Astrocyte (in vitro differentiated cells and primary cell): ENCODE measurements at regions not wholly inside any gene's neighbourhood (a gene's known extent, or its start where the extent isn't known, plus 50 kb on each side); places are given as distances from the start of the nearest gene placed in this dataset.

Source experiments
- DNase-seq: peaks from one replicate; pipeline ENCODE4 v3.0.0-alpha.2; 2010; ENCODE audit warnings: low read depth
- FAIRE-seq: peaks from 2 replicates; lab custom pipeline; 2011; peaks lifted over from hg19 to GRCh38; lab: Jason Lieb, UNC
- H2AFZ ChIP-seq: 2 replicates; pipeline ENCODE4 v1.6.0; 2012; ENCODE audit warnings: low read depth, low read length, inconsistent platforms
- H3K27ac ChIP-seq: 2 replicates; pipeline ENCODE4 v1.5.1; 2011; ENCODE audit warnings: low read depth, low read length, inconsistent platforms
- H3K27me3 ChIP-seq: 2 replicates; pipeline ENCODE4 v1.6.0; 2011; ENCODE audit warnings: low read length, inconsistent platforms; ENCODE audit not compliant: insufficient read depth
- H3K36me3 ChIP-seq: 2 replicates; pipeline ENCODE4 v1.5.1; 2011; ENCODE audit warnings: low read length, inconsistent platforms; ENCODE audit not compliant: insufficient read depth
- H3K4me1 ChIP-seq: 2 replicates; pipeline ENCODE4 v1.5.1; 2011; ENCODE audit warnings: low read length, inconsistent platforms; ENCODE audit not compliant: insufficient read depth
- H3K4me2 ChIP-seq: 2 replicates; pipeline ENCODE4 v1.6.0; 2012; ENCODE audit warnings: low read length, inconsistent platforms
- H3K4me3 ChIP-seq: 2 replicates; pipeline ENCODE4 v1.5.1; 2011; ENCODE audit warnings: low read depth, mild to moderate bottlenecking, low read length, inconsistent platforms; ENCODE audit not compliant: insufficient read depth
- H3K79me2 ChIP-seq: 2 replicates; pipeline ENCODE4 v1.6.0; 2012; ENCODE audit warnings: mild to moderate bottlenecking, low read length, inconsistent platforms; ENCODE audit not compliant: insufficient read depth
- H3K9ac ChIP-seq: 2 replicates; pipeline ENCODE4 v1.6.0; 2012; ENCODE audit warnings: mild to moderate bottlenecking, low read length, inconsistent platforms
- H3K9me3 ChIP-seq: 2 replicates; pipeline ENCODE4 v1.5.1; 2012; ENCODE audit warnings: low read depth, mild to moderate bottlenecking, low read length, inconsistent platforms; ENCODE audit not compliant: insufficient read depth
- H4K20me1 ChIP-seq: 2 replicates; pipeline ENCODE4 v1.6.0; 2012; ENCODE audit warnings: low read length, inconsistent platforms; ENCODE audit not compliant: insufficient read depth
- H3K27ac Mint-ChIP-seq: one replicate; pipeline ENCODE4 v1.8.0; 2021; ENCODE audit warnings: mild to moderate bottlenecking, mixed read lengths; ENCODE audit not compliant: unreplicated experiment
- H3K27me3 Mint-ChIP-seq: one replicate; pipeline ENCODE4 v1.8.0; 2021; ENCODE audit warnings: low read depth, mixed read lengths; ENCODE audit not compliant: unreplicated experiment
- H3K36me3 Mint-ChIP-seq: one replicate; pipeline ENCODE4 v1.8.0; 2021; ENCODE audit warnings: low read depth, mixed read lengths; ENCODE audit not compliant: unreplicated experiment
- H3K4me1 Mint-ChIP-seq: one replicate; pipeline ENCODE4 v1.8.0; 2021; ENCODE audit warnings: low read depth, mixed read lengths; ENCODE audit not compliant: unreplicated experiment
- H3K4me3 Mint-ChIP-seq: one replicate; pipeline ENCODE4 v1.8.0; 2021; ENCODE audit warnings: mild to moderate bottlenecking, moderate library complexity, mixed read lengths; ENCODE audit not compliant: unreplicated experiment
- H3K9me3 Mint-ChIP-seq: one replicate; pipeline ENCODE4 v1.8.0; 2021; ENCODE audit warnings: mild to moderate bottlenecking, mixed read lengths; ENCODE audit not compliant: unreplicated experiment
- EZH2 ChIP-seq: IDR thresholded peaks from 2 replicates; pipeline ENCODE4 v1.6.1; 2012; ENCODE audit warnings: mild to moderate bottlenecking, low read length, inconsistent platforms; ENCODE audit not compliant: insufficient read depth
- TF ChIP-seq, protein P1 (sequence below): IDR thresholded peaks from 2 replicates; pipeline ENCODE4 v1.5.1; 2011; ENCODE audit warnings: low read depth, mild to moderate bottlenecking, inconsistent platforms, low read length, moderate library complexity; ENCODE audit not compliant: insufficient read depth

DNA sequence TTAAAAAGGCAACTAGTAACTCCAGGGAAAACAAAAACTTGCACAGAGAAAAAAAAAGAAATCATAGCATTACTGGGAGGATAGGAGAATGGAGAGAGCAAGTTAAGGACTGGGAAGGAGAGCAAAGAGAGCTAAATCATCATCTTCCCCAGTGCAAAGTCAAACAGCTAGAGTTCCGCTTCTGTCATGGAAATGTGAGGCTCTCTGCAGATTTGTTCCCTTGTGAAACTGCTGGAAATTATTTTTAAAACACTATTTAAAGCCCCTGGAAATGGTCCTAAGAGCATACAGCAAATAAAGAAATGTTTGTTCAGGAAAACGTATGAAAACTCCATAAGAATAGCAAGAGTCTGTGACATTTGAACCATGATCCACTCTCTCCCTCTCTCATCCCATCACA lies 64.6 kb downstream of the CAMK2N1 start:
- DNase-seq (no peak), FAIRE-seq (no peak)
- TF ChIP-seq, protein P1, sequence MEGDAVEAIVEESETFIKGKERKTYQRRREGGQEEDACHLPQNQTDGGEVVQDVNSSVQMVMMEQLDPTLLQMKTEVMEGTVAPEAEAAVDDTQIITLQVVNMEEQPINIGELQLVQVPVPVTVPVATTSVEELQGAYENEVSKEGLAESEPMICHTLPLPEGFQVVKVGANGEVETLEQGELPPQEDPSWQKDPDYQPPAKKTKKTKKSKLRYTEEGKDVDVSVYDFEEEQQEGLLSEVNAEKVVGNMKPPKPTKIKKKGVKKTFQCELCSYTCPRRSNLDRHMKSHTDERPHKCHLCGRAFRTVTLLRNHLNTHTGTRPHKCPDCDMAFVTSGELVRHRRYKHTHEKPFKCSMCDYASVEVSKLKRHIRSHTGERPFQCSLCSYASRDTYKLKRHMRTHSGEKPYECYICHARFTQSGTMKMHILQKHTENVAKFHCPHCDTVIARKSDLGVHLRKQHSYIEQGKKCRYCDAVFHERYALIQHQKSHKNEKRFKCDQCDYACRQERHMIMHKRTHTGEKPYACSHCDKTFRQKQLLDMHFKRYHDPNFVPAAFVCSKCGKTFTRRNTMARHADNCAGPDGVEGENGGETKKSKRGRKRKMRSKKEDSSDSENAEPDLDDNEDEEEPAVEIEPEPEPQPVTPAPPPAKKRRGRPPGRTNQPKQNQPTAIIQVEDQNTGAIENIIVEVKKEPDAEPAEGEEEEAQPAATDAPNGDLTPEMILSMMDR, result no peak
- no peak for TF ChIP-seq EZH2
- H3K4me1 Mint-ChIP-seq, result peaks cover 3% of the 10 kb centered on the region
- H3K27me3 Mint-ChIP-seq, result peaks cover 31% of the 10 kb centered on the region
- no peaks in the 10 kb centered on the region for H3K9me3 ChIP-seq
- H3K4me2 ChIP-seq, result no peak overlapping the region
- no peak overlapping the region for H3K4me3 Mint-ChIP-seq
- no peak overlapping the region for H2AFZ ChIP-seq
- peaks cover 2% of the 10 kb centered on the region for H3K27me3 ChIP-seq
- no peak overlapping the region for H3K4me3 ChIP-seq
- H4K20me1 ChIP-seq, result no peaks in the 10 kb centered on the region
- H3K36me3 ChIP-seq, result no peaks in the 10 kb centered on the region
- no peaks in the 10 kb centered on the region for H3K36me3 Mint-ChIP-seq
- no peak overlapping the region for H3K9ac ChIP-seq
- H3K4me1 ChIP-seq, result peaks cover 5% of the 10 kb centered on the region
- H3K79me2 ChIP-seq, result no peaks in the 10 kb centered on the region
- H3K27ac ChIP-seq, result no peak overlapping the region
- H3K9me3 Mint-ChIP-seq, result peaks cover 25% of the 10 kb centered on the region
- H3K27ac Mint-ChIP-seq, result no peak overlapping the region

DNA sequence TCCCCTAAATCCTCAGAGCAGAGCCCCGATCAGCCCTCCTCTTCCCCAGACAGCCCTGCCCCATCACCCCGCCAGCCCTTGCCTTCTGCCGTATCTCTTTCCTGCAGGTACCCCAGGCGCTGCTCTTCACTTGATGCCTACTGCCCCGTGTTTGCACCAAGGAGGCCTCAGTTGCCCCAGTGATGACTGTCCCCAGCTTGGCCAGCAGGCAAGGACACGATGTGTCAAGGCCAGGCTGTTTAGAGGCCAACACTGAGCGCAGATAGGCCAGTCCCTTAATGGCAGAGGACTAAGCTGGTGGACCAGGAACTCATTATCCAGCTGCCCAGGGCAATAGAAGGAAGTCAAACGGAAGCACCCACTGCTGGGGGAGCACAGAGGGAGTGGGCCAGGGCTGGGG lies 68.4 kb downstream of the CAMK2N1 start:
- no peak overlapping the region for H3K4me3 Mint-ChIP-seq
- H3K9me3 ChIP-seq, result no peaks in the 10 kb centered on the region
- H3K4me2 ChIP-seq, result no peak overlapping the region
- H3K27me3 Mint-ChIP-seq, result peaks cover 31% of the 10 kb centered on the region
- H3K36me3 Mint-ChIP-seq, result no peaks in the 10 kb centered on the region
- H3K36me3 ChIP-seq, result no peaks in the 10 kb centered on the region
- H3K4me1 ChIP-seq, result peaks cover 4% of the 10 kb centered on the region
- H4K20me1 ChIP-seq, result no peaks in the 10 kb centered on the region
- H3K27ac Mint-ChIP-seq, result no peak overlapping the region
- H3K4me3 ChIP-seq, result no peak overlapping the region
- no peaks in the 10 kb centered on the region for H3K79me2 ChIP-seq
- peaks cover 2% of the 10 kb centered on the region for H3K27me3 ChIP-seq
- peaks cover 16% of the 10 kb centered on the region for H3K9me3 Mint-ChIP-seq
- FAIRE-seq, result no peak
- no peak overlapping the region for H2AFZ ChIP-seq
- no peak overlapping the region for H3K27ac ChIP-seq
- DNase-seq, result no peak
- H3K4me1 Mint-ChIP-seq, result peaks cover 3% of the 10 kb centered on the region
- H3K9ac ChIP-seq, result no peak overlapping the region
- TF ChIP-seq EZH2, result no peak
- TF ChIP-seq, protein P1, result no peak

DNA sequence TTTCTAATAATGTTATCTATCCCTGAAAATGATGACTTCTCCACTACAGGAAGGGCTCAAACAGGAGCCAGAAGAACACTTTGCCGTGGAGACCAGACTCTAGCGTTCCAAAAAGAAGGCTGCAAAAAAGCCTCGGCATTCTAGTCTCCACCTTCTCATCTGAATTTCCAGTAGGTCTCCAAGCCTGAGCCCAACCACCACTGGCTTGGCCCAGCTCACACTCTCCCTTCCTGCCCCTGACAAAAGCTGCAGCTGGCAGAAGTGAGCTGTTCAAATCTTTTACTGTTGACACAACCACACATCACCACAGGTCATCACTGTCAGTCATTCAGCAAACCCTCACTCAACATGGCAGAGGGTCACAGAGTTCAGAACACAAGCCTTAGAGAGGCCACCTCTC lies 69.3 kb downstream of the CAMK2N1 start:
- peaks cover 14% of the 10 kb centered on the region for H3K9me3 Mint-ChIP-seq
- FAIRE-seq (no peak), DNase-seq (no peak)

More for the DNA sequence above, 69.3 kb downstream of the CAMK2N1 start:
- Histone ChIP-seq H3K79me2 (no peaks in the 10 kb centered on the region), H3K9ac (no peak overlapping the region), H3K4me2 (no peak overlapping the region), H2AFZ (no peak overlapping the region), H3K27me3 (peaks cover 2% of the 10 kb centered on the region), H3K4me1 (peaks cover 7% of the 10 kb centered on the region), H3K9me3 (no peaks in the 10 kb centered on the region), H3K4me3 (no peak overlapping the region), H3K27ac (no peak overlapping the region), H3K36me3 (no peaks in the 10 kb centered on the region), H4K20me1 (no peaks in the 10 kb centered on the region)
- Mint-ChIP-seq H3K4me3 (no peak overlapping the region), H3K27ac (no peak overlapping the region), H3K27me3 (peaks cover 27% of the 10 kb centered on the region), H3K4me1 (peaks cover 6% of the 10 kb centered on the region), H3K36me3 (no peaks in the 10 kb centered on the region)
- TF ChIP-seq, protein P1, result no peak
- no peak for TF ChIP-seq EZH2
